ENCODE measurements at regions not wholly inside any gene's neighbourhood (a gene's known extent, or its start where the extent isn't known, plus 50 kb on each side); places are given as distances from the start of the nearest gene placed in this dataset.

- no peak for TF ChIP-seq CTCF (conservative IDR thresholded peaks at IDR 0.05; ENCODE audit: low read length)
- TF ChIP-seq EZH2phosphoT487 (IDR thresholded peaks at IDR 0.05; ENCODE audit: borderline replicate concordance): no peak
Measured at GRCh38 chr5:42217791-42218190, 205.4 kb upstream of the GHR start.
